Stimulated activated CD8-positive, alpha-beta memory T cell treated with anti-CD3 and anti-CD28 coated beads, Interleukin-7, amount 100 ng/mL, for 48 hours (primary cell): ENCODE measurements at regions not wholly inside any gene's neighbourhood (a gene's known extent, or its start where the extent isn't known, plus 50 kb on each side); places are given as distances from the start of the nearest gene placed in this dataset.

Experiments
- DNase-seq, 2 donors: peaks; one replicate each; pipeline ENCODE4 v3.0.0-alpha.2; 2020; ENCODE audit warnings: low read depth in 1 of 2; ENCODE audit errors: extremely low read depth in 1 of 2

DNA sequence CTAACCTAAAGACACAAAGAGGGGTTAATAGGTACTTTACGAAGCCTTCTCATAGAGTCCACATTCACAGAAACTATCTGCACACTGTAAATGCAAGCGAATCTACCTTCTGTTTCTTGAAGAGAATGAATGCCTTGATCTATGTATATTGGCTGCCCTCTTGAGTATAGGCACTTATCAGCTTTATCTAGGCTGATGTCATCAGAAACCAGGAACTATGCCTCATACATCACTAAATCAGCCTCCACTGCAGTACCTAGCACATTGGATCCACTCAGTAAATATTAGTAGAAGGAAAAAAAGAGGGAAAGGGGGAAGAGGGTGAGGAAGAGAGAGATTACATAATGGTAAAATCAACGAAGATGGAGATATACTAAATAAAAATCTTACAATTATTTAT is 477.1 kb downstream of the CAAP1 start:
- no peak for DNase-seq

DNA sequence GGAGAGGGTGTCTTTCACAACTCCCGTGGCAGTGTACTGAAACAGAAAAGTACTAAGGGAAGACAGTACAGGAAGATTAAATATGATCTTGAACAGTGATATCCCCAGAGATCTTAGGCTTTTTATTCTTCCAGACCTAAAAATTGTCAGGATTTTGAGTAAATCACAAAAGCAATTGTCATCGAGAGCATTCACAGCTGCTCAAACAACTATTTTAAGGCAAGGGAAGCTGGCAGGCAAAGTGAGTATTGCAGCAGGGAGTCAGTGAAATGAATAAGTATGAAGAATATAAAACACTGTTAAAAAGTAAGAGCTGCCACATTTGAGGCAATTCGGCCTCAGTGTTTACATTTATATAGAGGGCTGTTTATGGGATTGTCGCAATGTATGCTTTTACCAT is 479.0 kb downstream of the CAAP1 start:
- no peak for DNase-seq

DNA sequence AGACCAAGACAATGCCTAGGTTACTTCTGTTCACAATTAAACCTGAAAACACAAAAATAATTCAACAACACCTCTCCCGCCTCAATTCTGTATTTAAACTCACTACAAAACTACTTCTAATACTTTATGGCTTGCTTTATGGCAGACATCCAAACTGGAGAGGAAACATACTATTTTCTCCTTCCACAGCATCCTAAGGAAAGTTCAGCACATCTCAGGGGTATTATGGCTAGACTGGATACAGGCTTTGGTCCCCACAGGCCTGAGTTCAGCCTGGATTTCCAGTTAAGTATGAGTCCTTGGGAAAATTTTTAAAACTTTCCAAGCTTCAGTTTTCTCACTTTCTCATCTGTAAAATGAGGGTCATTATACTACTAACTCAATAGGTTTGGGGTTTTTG is 480.2 kb downstream of the CAAP1 start:
- DNase-seq, result no peak

DNA sequence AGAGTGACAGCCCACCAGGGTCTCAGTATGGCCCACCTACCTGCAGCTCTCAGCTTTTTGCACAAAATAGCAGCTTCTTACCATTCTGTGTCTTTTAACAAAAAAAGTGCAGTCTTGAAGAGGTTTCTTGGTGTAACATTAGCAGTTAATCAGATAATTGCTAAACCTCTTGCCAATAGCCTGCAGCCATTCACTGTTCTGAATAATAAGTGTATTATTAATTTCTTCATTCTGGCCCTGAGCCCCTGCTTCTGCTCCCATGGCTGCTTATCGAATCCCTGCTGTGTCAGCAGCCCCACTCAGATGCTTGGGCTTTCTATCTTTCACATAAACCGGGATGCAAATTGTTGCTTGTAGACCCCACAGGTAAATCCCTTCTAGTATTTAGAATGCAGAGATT is 485.9 kb downstream of the CAAP1 start:
- no peak for DNase-seq

DNA sequence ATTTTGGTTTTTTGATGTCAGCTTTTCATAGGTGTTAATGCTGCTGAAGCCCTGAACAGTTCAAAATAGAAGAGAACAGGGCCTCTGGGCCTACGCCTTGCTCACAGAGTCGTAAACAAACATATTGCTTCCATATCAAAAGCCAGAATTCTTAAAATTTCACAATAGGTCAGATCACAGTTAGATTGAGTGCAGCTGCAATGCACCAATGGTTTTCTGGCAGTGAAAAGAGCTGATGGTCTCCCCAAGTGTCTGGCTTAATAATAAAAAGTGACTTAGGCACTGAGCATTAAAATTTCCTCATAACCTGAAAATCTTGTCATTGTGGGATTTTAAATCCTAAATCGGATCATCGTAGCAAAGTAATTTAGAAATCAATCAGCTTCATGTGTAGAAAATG is 493.0 kb downstream of the CAAP1 start:
- DNase-seq, result no peak

DNA sequence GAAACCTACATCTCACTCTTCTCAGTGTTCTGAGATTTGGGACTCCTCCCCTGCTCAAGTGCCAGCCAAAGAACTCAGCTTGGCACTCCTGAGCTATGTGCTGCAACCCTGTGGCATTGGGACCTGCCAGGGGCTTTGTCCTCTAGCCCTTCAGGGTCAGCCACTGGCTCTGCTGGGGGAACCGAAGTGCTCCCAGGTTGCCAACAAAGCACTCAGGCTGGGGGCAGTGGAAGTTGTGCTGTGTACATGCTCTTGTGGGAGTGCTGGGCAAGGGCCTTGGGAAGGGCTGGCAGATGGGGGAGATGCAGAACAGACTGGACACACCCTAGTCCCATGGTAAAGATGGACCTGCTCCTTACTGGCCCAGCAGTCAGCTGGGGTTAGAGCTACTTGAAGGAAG is 498.6 kb downstream of the CAAP1 start:
- DNase-seq, result no peak

DNA sequence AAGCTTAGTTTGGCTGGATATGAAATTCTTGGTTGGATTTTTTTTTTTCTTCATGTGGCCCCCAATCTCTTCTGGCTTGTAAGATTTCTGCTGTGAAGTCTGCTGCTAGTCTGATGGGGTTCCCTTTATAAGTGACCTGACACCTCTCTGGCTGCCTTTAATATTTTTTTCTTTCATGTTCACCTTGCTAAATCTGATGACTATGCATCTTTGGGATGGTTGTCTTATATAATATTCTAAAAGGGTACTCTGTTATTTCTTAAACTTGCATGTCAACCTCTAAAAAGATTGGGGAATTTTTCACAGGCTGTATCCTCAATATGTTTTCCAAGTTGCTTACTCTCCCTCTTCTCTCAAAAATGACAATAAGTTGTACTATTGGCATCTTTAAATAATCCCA is 500.0 kb downstream of the CAAP1 start:
- no peak for DNase-seq

DNA sequence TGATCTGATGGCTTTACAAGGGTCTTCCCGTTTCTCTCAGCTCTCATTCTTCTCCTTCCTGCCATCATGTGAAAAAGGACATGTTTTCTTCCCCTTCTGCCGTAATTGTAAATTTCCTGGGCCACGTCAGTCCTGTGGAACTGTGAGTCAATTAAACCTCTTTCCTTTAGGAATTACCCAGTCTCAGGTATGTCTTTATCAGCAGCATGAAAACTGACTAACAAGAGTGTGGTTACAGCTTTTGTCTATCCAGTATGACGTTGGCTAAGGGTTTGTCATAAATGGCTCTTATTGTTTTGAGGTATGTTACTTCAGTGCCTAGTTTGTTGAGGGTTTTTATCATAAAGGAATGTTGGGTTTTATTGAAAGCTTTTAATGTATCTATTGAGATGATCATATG is 501.6 kb downstream of the CAAP1 start:
- DNase-seq, result no peak

DNA sequence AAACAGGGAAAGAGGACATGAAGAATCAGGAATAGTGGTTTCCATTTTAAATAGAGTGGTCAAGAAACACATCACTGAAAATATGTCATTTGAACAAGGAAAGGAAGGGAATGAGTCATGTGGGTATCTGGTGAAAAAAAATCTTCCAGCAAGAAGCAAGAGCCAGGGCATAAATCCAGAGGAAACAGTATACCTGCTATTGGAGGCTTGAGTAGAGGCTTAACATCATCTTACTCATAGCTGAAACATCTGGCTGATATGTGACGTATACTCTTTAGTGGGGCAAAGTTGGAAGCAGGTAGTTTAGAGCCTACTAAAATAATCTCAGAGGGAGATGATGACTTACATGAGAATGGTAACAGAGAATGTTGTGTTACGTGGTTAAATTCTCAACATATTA is 517.2 kb downstream of the CAAP1 start:
- no peak for DNase-seq

DNA sequence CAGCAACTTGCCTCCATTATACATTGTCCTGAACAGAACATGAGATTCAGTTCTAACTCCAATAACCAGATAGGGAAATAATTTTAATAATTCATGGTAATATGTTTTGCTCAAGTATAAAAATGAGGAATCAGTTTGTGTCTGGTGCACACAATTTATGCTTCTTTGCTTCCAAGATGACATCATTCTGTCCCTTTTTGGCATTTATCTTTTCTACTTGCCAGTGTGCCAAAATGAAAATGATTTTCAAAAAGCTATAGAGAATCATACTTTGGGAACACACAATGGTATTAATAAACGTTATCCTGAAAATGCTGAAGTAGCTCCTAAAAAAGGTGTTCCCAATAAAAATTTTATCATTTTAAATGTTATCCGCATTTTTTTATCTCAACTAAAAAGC is 519.0 kb downstream of the CAAP1 start:
- DNase-seq, result no peak

DNA sequence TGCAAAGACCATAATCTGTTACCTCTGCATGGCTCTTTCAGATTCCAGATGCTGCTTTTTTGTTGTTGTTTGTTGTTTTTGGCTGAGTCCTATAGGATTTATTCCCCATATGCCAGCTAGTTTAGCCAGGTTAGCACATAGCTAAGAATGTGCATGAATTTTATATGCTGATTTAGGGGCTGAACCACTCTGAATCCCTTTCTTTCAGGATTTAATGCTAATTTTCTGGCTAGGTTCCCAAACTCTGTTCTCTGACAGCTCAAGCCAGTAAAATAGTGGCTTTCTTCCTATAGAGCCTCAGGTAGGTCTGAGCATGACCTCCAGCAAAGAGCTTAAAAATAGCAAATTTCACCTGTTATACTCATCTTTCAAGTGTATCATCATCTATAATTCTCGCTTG is 521.4 kb downstream of the CAAP1 start:
- no peak for DNase-seq

DNA sequence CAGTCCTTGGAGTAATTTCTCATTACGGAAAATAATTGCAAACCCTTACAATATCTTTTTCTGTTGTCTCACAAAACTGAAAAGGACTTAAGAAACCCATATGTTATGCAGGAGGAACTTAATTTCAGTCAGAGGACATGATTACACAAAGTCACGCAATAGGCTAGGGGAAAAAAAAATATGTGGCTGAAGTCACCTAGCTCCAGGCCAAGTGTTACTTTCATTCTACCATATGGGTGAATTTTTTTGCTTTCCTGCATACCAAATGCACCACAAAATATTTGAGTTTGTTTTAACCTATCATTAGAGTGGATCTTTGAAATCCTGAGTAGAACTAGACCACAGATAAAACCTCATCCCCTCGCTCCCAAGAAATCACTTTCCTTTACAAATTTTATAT is 523.5 kb downstream of the CAAP1 start:
- DNase-seq, result no peak

DNA sequence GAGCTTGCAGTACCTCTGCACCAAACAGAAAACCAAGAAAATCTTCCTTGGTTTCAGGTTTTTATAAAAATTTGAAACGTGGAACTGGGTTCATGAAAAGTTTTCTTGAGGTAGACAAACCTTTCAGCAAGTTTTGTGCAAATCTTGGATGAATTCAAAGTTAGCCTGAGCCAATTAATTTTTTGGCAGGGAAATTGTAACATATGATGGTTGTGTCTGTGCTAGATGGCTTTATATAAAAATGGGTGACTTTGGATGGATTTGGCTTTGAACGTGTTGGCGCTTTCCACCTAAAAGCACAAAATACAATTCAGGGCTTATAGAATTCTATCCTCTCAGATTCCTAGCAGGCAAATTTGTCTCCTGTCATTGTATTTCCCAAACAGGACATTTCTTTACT is 524.4 kb downstream of the CAAP1 start:
- no peak for DNase-seq

DNA sequence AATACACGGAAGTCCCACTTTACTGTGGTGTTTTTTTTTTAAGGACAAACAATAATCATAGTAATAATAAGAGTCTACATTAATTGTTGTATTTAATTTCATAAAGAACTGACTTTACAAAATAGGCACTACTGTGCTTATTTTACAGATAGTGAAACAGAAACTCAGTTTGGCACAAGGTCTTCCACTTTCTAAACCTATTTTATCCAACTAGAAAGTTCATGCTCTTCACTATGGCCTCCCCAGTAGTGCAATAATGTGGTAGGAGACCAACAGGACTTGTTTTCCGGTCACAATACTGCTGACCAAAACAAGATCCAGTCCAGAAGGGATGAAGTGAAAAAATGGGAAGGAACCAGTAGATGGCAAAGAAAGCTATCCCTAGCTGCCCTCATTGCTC is 531.6 kb downstream of the CAAP1 start:
- DNase-seq, result no peak

DNA sequence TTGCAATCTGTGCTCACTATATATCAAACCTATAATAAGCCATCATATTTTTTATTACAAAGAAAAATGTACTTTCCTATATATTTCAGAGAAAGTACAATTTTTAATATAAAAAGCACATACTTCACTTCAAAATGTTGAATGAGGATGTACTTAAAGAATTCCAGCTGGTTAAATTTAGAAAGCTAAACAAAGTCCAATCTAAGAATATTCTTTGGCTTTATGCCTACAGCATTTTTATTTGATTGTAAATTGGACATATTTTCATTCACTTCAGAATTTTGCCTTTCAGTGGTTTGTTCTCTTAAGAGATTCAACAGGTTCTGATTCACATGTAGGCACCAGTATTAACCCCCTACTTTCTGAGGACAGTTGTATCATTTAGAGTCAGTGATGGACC is 533.8 kb downstream of the CAAP1 start:
- no peak for DNase-seq

DNA sequence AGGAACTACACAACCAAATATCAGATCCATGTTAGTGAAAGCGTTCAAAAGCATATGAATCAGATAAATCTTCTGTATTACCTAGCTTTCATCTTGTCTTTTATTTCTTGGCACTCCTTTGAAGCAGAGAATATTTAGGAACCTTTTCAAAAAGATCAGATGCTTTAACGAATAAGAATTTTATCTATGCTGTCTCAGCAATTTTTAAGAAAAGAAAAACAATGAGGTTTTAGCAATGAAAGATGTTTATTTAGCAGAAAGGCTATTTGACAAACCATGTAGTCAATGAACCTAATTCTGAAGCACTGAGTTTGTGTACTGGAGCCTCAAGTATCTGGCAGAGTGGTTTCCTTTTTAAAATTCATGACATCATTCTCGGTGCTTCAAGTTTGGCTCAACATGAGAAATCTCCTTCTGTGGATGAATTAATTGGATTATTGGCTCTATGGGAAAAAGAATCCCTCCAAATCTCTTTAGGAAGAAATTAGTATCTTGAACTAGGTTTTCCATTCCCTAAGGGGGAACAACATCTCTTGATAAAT is 534.7 kb downstream of the CAAP1 start:
- no peak for DNase-seq

DNA sequence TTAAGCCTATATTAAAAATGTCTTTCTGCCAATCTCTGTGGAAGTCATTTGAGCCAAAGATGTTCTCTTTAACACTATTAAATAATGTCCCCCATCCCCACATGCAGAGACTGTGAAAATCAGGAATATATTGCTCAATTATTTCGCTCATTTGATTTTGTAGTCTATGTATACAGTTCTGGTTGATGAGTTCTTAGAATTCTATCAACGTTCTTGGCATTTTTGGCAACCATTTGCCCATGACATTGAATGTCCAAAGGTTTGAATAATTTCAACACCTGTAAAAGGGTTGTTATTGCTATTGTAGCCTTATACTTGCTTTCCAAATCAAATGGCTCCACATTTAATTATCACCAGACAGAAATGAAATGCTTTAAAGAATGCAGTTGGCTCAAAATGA is 536.1 kb downstream of the CAAP1 start:
- DNase-seq, result no peak

DNA sequence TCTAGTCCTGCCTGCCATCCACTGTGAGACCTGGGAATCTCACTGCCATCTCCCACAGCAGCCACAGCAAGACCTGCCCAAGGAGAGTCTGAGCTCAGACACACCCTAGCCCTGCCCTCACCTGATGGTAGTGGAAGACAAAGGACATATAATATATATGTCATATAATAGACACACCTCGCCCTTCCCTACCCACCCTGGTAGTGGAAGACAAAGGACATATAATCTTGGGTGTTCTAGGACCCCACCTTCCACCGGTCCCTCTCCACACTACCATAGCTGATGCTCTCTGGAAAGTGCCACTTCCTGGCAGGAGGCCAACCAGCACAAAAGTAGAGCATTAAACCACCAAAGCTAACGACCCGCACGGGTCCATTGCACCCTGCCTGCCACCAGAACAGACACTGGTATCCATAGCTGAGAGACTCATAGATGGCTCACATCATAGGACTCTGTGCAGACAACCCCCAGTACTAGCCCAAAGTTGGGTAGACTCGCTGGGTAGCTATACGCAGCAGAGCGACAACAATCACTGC is 545.6 kb downstream of the CAAP1 start:
- no peak for DNase-seq

DNA sequence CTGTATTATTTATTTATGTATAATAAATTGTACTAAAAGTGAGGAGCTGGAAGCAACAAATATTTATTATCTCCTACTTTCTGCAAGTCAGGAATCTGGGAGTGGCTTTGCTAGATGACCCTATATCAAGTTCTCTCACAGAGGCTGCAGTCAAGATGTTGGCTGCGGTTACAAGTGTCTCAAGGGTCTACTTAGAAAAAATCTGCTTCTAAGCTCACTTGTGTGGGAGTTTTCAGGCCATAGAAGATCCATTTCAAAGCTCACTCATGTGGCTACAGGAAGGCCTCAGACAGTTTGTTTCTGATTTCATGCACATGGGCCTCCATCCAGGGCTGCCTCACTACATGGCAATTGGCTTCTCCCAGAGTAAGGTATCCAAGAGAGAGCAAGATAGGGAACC is 551.1 kb downstream of the CAAP1 start:
- no peak for DNase-seq

DNA sequence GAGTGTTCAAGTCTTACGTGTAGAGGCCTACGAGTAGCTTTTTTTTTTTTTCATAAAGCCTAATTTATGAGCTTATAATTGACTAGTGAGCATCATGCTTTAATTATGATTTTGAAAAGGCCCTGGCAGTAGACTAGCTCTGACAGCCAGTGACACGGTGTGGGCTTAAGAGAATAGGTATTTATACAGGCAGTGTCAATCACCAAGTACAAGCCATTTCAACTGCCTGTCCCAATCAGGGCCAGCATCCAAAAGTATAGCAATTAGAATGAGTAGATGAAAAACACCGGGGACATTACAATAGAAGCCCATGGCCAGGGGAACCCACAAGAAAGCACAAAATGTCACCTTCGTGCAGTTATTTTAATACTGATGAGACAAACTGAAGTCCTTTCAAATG is 552.8 kb downstream of the CAAP1 start:
- no peak for DNase-seq

DNA sequence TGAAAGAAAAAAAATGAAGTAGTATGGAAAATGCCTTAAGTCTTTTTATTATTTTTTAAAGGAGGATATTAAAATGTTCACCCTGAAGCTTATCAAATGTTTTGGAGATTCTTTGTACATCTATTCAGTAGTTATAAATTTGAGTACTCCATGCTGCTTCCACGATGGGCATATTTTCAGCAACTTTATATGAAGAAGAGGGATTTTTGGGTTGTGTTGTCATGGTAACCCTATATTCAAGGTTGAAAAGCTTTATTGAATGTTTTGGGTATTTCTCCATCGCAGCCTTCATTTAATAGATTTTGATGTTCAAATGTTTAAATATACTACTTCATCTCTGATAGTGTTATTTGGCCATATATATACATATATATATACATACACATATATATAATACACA is 557.5 kb downstream of the CAAP1 start:
- DNase-seq, result no peak

DNA sequence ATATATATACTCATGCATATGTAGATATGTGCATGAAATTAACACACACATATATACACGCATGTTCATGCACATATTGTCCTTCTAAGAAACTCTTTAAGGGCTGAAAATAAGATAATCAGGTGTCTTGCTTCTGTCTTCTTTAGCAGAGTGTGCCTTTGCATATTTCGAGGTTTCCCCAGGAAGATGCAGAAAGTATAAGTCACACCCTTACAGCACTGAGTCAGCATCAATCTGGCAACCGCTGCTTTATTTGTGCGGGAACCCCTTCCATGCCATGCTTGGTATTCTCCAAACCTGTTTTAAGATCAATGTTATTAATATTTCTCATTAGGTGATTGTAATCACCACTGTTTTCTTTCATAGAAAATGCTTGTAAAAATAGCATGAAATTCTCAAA is 557.9 kb downstream of the CAAP1 start:
- DNase-seq, result no peak

DNA sequence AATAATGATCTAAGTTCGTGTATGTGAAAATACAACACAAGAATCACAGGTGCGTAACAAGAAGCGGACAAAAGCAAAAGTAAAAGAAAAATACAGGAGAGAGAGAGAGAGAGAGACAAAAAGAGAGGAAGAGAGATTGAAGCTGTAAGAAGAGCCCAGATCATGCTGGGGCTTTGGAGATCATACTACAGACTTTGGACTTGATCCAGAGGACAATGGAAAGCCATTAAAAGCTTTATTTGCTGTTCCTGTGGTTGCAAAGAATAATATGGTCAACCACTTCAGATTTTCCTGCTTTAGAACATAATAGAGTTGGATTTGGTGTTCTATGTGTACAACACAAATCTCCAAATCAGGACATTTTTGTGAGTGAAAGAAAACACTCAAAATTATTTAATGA is 561.4 kb downstream of the CAAP1 start:
- DNase-seq, result no peak

DNA sequence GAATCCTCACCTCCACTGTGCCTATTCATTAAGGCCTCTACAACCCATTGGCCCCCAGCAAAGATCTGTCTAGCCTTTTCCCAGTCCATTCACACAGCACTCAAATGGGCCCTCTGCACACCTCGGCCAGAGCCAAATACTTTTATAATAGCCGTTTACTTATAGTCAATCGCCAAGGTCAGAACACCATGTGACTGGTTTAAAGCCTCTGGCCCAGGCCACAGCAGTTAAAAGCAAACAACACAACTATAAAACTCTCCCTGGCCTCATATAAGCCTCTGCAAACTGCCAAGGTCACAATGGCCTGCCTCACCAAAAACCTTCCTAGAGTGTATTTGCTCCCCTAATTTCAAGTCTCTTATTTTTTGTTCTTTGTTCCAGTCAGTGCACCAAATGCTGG is 562.6 kb downstream of the CAAP1 start:
- DNase-seq, result no peak
